ENCODE measurements at regions not wholly inside any gene's neighbourhood (a gene's known extent, or its start where the extent isn't known, plus 50 kb on each side); places are given as distances from the start of the nearest gene placed in this dataset.

DNA sequence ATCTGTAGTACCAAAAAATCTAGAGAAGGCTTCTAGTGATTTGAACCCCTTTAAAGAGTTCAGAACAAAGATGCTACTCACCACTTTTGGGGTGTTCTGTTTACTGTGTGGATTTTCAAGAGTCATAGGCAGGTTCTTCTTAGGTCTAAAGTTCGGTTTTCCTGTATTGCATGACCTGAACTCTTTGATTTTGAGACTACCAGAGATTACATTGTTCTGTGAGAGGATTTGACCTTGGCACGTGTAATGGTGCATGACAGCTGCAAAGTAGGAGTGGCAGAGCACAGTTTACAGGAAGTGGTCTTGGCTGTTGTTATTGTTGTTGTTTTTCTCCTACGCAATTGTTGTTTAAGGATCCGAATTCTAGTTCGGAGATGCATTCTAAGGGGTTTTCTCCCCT, 592.7 kb downstream of the EPHA7 start:
- DNase-seq (ENCODE audit: low read depth in 3 of 3) = no peak

DNA sequence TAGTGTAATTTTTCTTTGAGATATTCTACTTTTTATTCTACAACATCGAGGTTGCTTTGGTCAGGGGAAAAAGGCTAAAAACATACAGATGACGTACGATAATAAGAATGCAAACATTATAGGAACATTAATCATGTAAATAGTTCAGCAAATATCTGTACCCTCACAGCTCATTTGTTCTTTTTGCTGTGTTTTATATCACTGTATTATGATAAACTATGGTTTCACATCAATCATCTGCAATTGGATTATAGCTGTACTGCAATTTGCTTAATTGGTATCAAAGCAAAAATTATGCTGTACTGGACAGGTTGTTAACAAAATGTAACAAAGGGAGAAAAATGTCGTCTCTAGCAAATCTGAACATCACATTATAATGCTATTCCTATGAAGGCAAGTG, 597.1 kb downstream of the EPHA7 start:
- DNase-seq (ENCODE audit: low read depth in 3 of 3) = no peak

DNA sequence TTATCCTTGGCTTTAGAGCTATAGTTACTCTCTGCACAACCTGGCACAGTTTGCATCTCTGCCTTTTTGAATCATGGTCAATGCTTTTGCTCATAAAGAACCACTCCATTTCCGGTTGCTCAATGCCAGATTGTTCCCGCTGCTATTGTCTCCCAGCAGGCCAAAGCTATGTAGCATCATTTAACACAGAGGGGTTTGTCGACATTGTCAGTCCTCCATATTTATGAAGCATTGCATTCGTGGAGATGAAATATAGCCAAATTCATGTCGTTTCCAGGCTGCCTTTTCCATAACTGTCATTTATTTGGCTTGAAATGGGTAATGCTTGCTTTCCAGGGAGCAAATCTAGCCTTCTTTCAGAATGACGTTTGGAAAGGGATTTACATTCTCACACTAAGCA, 598.8 kb downstream of the EPHA7 start:
- DNase-seq (ENCODE audit: low read depth in 3 of 3) = no peak

DNA sequence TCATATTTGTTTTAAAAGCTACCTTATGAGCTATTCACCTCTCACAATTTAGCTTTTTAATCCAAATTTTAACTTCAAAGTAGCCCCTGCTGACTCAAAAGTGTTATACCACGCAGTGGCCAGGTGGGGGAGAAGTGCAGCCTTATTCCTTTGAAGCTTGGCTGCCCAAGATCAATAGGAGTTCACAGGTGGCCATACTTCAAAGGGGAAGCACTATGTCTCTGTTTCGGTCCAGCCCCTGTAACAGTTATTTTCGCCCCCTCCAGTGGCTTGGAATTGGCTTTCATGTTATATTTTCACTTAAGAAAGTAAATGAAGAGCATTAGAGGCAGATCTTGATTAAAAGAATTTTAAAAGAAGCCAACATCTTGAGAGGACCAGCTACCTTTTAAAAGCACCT, 608.4 kb downstream of the EPHA7 start:
- peak in 1 of 3 donors; percentile 1 for DNase-seq (ENCODE audit: low read depth in 3 of 3)

DNA sequence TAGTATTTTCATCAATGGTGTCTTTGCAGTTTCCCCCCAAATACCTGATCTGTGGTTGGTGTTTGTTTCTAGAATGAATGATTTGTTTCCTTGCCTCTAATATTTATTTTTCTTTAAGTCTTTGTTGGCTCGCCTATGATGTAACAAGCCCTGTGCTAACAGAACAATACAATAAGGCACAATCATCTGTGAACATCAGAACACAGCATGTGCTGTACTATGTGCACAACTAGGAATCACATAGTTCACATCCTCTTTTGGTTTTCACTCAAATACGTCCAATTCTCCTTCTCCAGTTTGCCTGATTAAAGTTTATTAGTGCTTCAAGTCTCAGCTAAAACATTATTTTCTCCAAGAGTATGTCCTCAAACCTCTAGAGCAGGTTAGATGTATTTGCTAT, 613.1 kb downstream of the EPHA7 start:
- no peak for DNase-seq (ENCODE audit: low read depth in 3 of 3)

DNA sequence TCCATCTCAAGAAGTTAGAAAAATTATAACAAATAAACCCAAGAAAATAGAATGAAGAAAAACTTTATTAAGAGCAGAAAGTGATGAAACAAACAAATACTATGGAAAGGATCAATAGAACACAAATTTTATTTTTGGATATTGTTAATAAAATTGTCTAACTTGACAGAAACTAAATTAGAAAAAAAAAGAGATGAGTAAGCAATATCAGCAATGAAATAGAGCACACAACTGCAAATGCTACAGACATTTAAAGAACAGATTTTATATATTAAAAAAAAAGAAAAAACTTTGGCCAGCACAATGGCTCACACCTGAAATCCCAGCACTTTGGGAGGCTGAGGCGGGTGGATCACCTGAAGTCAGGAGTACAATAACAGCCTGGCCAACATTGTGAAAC, 628.0 kb downstream of the EPHA7 start:
- DNase-seq (ENCODE audit: low read depth in 3 of 3) = no peak

DNA sequence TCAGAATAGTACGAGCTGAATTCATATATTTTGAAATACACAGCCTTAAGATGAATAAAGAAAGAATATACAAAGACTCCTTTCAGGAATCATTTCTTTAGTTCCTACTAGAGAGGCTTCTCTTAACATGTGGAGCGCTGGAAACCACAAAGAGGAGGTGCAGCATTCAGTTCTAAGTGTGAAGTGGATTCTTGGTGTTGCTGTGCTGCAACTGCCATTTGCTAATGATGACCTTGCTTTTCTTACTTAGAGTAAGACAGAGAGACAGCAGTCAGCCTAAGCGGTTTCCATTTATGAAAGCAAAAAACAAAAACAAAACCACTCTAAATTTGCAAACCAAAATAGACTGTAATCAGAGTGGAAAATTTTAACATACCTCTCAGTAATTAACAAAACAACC, 629.0 kb downstream of the EPHA7 start:
- no peak for DNase-seq (ENCODE audit: low read depth in 3 of 3)

DNA sequence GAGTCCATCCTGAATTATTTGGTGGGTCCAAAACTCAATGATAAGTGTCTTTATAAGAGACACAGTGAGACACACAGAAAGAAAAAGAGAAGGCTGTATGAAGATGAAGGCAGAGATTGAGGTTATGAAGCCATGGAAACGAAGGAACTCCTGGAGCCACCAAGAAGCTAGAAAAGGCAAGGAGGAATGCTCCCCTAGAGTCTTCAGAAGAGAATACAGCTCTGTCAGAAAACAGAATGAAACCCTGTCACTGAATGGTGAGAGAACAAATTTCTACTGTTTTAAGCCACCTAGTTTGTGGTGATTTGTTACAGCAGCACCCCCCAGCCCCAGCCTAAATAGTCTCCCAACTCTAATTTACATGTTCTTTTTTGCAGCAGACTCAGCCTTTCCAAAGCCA, 635.1 kb downstream of the EPHA7 start:
- DNase-seq (ENCODE audit: low read depth in 3 of 3) = no peak

DNA sequence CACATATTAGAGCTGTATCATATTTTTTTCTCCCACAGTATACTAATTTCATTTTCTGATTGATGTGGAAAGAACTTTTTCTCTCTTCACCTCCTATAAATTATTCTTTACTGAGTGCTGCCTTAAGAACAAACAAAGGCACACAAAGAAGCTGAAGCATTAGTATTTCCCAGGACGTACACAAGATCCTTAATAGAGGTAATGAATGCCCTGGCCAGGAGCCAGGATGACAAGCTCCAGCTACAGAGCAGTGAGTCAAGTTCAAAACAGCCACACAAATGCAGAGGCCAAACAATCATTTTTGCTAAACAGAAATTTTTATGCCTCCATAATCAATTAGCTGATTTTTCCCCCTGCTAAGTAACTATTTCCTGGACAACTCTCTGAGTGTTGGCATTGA, 639.6 kb downstream of the EPHA7 start:
- no peak for DNase-seq (ENCODE audit: low read depth in 3 of 3)

DNA sequence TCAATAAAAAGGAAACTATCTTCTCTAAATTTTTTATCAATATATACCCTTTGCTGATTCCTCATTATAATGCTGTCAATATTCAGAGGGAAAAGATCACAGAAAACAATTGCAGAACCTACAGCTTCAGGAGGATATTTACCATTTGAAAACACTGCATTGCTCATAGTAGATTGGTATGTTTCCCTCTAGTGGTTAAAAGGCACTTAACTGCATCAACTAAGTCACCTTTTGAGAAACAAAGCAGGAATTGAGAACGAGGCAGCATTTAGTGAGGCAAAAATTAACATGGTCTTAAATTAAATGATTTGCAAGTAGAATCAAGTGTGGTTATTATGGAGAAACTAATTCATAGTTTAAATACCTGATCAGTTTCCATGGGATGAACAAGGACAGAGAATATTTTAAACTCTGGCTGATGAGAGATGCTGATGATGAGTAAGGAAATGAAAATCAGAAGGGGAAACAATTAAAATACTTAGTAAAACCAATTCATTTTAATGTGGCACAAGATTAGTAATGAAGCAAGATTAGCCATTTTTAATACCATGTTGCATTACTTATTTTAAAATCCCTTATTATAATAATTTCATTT, 642.1 kb downstream of the EPHA7 start:
- DNase-seq (ENCODE audit: low read depth in 3 of 3) = no peak

DNA sequence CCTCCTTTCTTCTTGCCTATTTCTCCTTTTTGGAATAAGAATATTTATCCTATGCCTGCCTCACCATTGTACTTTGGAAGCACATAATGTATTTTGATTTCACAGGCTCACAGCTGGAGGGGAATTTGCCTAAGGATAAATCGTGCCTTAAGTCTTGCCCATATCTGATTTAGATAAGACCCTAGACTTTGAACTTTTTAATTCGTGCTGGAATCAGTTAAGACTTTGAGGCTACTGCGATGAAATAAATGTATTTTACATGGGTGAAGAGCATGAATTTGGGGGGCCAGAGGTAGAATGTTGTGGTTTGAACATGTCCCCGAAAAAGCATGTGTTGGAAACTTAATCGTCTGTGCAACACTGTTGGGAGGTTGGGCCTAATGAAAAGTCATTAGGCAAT, 648.8 kb downstream of the EPHA7 start:
- DNase-seq (ENCODE audit: low read depth in 3 of 3) = no peak

DNA sequence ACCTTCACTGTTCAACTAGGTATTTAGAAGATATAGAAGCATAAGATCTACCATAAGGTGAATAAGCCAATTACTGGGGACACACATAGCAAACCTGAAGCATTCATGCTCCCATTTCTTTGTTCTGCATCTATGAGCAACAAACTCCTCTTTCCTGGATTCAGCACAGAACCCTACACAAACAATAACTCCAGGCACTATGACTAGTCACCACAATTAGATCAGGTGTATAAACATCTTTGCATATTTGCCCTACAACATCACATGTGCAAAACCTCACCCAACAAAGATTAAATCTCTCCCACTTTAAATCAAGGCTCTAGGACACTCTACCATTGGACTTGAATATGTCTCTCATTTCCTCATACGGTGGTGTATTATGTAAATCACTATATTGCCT, 652.3 kb downstream of the EPHA7 start:
- DNase-seq (ENCODE audit: low read depth in 3 of 3) = no peak

DNA sequence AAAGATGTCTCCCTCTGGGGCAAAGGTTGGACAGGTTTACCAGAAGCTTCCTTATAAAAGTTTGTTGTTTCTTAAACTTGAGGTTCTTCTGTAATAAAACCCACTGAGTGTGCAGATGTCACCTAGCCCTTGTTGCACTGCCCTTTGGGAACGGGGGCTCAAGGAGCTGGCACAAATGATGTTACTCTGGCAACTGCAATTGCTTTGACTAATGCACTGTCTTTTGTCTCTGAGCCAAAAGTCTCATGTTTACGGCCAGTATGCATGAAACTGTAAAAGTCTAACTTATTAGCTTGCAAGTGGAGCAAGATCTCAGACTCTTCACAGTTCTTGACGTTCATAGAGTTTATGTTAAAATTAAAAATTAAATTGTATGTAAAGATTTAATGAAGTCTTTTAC, 655.7 kb downstream of the EPHA7 start:
- DNase-seq (ENCODE audit: low read depth in 3 of 3) = no peak

DNA sequence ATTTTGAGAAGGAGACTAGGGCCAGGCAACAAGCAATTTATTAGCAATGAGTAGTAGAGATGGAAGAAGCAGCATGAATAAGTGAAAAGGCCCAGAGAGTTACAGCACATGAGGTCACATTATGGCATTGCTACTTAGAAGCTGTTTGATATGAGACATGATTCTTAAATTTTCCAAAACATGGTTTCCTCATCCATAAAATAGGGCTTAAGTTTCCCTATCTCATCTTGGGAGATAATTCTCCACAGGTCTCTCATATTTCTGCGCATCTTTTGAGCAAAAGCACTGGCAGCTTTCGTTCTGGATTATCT, 656.1 kb downstream of the EPHA7 start:
- DNase-seq (ENCODE audit: low read depth in 3 of 3) = no peak

DNA sequence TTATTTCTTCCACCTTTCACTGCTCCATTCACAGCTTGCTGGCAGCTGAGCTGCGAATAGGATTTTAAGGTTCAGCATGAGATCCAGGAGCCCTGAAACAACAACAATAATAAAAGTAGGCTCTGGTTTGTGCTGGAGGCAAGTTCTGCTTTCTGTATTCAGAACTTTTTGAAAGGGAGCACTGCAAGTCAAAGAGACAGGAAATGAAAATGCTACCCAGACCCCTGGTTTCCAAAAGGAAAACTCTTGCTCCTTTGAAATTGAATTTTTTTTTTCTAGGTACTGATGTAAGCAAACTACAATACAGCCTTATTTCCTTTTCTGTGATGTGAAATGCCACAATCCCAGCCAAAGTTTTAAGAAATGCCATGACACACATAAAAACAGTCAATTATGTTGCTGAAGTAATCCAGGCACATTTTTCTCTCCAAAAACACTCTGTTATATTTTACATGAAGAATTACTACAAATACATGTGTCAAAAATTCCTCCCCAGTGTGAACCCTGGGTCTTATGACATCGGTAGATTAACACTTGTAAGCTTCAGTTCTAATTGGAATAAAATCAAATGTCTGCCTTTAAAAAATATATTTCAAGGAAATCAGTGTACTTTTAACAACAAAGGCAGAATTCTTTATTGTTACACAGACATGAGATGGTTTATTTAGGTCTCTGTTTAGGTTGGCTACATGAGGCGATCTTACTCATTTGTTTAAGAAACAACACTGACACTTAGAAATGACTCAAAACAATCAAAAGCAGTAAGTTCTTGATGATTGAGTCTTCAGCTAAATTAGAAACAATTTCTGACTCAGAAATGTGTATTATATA, 656.7 kb downstream of the EPHA7 start:
- no peak for DNase-seq (ENCODE audit: low read depth in 3 of 3)

DNA sequence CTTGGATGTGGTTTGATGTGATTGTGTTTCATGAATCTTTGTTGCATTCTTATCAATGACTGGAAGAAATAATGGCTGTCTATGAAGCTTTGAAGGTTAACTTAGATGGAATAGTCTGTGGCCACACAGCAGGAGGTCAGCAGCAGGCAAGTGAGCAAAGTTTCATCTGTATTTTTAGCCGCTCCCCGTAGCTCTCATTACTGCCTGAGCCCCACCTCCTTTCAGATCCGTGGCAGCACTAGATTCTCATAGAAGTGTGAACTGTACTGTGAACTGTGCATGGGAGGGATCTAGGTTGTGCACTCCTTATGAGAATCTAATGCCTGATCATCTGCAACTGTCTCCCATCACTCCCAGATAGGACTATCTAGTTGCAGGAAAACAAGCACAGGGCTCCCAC, 660.2 kb downstream of the EPHA7 start:
- DNase-seq (ENCODE audit: low read depth in 3 of 3) = no peak

DNA sequence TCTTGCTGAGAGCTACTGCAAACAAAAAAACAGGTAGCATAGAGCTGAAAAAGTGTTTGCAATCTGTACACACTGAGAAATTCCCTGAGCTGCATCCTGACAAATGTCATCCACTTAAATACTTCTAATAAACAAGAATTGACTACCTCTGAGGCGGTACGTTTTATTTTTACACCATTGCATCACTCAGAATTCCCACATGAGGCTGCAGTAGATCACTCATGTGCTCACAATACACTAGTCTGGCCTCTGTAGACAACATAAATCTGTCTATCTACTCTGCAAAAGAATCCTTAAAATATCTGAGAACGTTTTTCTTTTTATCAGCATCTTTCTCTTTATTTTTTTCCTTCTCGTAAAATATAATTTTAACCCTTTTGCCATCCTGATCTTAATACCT, 661.4 kb downstream of the EPHA7 start:
- DNase-seq (ENCODE audit: low read depth in 3 of 3) = no peak

DNA sequence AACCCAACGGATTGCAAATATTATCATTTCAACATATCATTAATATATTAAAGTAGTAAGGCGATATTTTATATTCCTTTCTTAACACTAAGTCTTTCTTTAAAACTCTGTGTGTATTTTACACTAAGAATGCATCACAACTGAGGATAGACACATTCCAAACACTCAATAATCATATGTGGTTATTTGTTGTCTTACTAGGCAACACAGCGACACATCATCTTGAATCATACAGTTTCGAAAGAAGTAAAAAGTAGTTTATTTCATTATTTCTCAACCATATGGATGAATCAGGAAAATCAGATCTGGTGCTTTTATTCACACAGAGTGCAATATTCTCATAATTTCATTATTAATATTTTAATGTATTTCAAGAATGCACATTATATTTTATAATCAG, 662.4 kb downstream of the EPHA7 start:
- no peak for DNase-seq (ENCODE audit: low read depth in 3 of 3)

DNA sequence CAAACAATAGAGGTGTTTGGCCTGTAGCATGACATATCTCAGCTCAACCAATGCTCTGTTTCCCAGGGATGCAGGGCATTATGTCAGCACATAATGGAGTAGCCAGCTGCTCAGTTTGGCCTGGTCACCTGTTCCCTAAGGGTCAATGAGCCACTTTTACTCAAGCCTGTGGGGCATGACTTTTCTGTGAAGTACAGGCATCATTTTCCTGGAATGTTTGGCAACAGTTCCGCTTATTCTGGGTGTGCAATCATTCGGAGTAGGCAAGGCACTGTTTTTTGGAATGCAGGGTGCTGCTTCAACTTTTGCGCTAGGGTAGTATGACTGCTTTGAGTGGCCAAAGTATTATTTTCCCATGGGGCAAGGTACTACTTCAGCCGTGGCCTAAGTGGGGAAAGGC, 665.4 kb downstream of the EPHA7 start:
- no peak for DNase-seq (ENCODE audit: low read depth in 3 of 3)

DNA sequence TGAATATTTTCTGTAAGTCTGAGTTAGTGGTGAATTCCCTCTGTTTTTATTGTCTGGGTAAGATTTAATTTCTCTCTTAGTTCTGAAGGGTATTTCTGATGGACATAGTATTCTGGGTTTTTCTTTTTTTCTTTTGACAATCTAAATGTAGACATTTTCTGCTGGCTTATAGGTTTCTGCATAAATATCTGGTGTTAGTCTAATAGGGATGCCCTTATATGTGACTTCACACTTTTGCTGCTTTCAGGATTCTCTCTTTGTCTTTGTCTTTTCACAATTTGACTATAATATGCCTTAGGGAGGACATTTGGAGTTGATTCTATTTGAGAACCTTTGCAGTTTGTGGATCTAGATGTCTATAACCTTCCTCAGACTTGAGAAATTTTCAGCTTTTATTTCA, 667.2 kb downstream of the EPHA7 start:
- DNase-seq (ENCODE audit: low read depth in 3 of 3) = no peak

DNA sequence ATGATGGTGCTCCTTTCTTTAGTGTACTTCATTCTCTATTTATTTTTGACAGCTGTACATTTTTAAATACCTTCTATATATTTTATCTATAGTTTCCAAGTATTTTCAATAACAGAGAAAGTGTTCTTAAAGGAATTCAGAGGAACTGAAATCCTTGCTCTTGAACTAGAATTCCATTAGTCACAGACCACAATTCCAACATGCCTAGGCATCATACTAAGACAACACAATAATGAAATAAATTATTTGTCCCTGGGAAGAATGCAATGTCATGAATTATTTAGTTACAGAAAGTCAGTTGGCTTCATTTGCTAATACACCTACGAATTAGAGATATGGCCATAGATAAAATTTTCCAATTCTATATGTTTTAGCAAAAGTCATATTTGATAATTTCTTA, 671.2 kb downstream of the EPHA7 start:
- no peak for DNase-seq (ENCODE audit: low read depth in 3 of 3)

DNA sequence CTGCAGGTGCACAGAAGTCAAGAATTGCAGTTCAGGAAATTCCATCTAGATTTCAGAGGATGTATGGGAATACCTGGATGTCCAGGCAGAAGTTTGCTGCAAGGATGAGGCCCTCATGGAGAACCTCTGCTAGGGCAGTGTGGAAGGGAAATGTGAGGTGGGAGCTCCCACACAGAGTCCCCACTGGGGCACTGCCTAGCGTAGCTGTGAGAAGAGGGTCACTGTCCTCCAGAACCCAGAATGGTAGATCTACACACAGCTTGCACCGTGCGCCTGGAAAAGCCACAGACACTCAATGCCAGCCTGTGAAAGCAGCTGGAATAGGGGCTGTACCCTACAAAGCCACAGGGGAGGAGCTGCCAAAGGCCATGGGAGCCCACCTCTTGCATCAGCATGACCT, 681.4 kb downstream of the EPHA7 start:
- no peak for DNase-seq (ENCODE audit: low read depth in 3 of 3)

DNA sequence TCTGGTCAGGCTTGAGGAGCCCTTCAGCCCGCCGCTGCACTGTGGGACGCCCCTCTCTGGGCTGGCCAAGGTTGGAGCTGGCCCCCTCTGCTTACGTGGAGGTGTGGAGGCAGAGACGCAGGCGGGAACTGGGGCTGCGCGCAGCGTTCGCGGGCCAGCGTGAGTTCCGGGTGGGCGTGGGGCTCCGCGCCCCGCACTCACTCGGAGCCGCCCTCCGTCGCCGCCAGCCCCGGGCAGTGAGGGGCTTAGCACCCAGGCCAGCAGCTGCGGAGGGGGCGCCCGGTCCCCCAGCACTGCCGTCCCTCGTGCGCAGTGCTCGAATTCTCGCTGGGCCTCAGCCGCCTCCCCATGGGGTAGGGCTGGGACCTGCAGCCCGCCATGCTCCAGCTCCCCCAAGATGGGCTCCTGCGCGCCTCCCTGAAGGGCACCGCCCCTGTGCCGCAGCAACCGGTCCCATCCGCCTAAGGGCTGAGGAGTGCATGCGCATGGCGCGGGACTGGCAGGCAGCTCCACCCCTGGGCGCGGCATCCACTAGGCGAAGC, 695.9 kb downstream of the EPHA7 start:
- DNase-seq (ENCODE audit: low read depth in 3 of 3) = no peak

DNA sequence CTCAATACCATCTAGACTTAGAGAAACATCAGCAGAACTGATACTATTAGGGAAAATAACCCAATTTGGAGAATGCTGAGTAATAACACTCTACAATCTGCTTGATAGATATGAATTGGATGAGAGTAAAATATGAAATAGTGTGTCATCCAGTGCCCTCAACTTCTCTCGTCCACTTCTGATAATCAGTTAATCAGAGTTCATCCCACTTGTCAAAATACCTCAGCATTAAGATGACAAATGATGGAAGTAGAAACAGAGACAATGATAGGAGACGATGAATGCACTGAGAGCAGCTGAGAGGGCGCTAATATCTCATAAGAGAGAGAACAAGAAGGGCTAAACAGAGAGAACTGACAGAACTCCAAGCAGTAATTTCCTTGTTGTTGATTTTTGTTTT, 699.6 kb downstream of the EPHA7 start:
- DNase-seq (ENCODE audit: low read depth in 3 of 3) = no peak
